ENCODE measurements at regions not wholly inside any gene's neighbourhood (a gene's known extent, or its start where the extent isn't known, plus 50 kb on each side); places are given as distances from the start of the nearest gene placed in this dataset.

DNA sequence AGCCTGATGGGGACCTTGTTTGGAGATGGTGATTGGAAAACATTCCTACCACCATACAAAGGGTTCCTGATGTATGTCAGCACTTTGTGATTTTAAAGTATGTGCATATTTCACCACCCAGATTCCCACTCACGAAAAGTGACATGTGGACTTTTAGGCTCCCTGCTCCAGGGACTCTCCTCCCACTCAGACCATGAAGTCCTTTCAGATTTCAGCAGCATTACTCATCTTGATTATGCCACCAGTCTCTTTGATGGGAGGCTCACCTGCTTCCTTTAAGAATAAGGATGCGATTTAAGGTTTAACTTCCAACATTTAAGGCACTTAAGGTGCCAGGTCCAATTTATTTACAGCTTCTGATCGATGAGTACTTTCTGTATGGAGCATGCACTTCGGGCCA, 204.4 kb downstream of the PPARGC1A start:
- H3K4me1 ChIP-seq (ENCODE audit: control insufficient read depth, extremely low read depth, insufficient read depth, low read length) = no peaks in the 10 kb centered on the region
- H2AFZ ChIP-seq (ENCODE audit: low read length) = no peak overlapping the region
- DNase-seq (ENCODE audit: low read depth in 2 of 2) = no peak
- no peak overlapping the region for H3K9ac ChIP-seq (ENCODE audit: insufficient read depth, low read length)
- no peaks in the 10 kb centered on the region for H3K27me3 ChIP-seq (ENCODE audit: control insufficient read depth, insufficient read depth, low read length)
- H3K4me2 ChIP-seq (ENCODE audit: extremely low read depth, insufficient read depth, low read length) = no peak overlapping the region
- H3K79me2 ChIP-seq (ENCODE audit: control insufficient read depth, insufficient read depth, low read length) = no peaks in the 10 kb centered on the region
- no peaks in the 10 kb centered on the region for H3K9me3 ChIP-seq (ENCODE audit: control insufficient read depth, insufficient read depth, low read depth, low read length)
- TF ChIP-seq EZH2 (IDR thresholded peaks at IDR 0.05; ENCODE audit: low read length, missing control alignments) = no peak
- TF ChIP-seq, protein P1, sequence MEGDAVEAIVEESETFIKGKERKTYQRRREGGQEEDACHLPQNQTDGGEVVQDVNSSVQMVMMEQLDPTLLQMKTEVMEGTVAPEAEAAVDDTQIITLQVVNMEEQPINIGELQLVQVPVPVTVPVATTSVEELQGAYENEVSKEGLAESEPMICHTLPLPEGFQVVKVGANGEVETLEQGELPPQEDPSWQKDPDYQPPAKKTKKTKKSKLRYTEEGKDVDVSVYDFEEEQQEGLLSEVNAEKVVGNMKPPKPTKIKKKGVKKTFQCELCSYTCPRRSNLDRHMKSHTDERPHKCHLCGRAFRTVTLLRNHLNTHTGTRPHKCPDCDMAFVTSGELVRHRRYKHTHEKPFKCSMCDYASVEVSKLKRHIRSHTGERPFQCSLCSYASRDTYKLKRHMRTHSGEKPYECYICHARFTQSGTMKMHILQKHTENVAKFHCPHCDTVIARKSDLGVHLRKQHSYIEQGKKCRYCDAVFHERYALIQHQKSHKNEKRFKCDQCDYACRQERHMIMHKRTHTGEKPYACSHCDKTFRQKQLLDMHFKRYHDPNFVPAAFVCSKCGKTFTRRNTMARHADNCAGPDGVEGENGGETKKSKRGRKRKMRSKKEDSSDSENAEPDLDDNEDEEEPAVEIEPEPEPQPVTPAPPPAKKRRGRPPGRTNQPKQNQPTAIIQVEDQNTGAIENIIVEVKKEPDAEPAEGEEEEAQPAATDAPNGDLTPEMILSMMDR (conservative IDR thresholded peaks at IDR 0.05 in 1 of 2, IDR thresholded peaks at IDR 0.05 in 1 of 2; ENCODE audit: low read depth in 1 of 2, low read length in 2 of 2) = no peak
- H4K20me1 ChIP-seq (ENCODE audit: control insufficient read depth, extremely low read depth, insufficient read depth, low read length) = no peaks in the 10 kb centered on the region
- H3K27ac ChIP-seq (ENCODE audit: insufficient read depth, low read length) = no peak overlapping the region
- no peaks in the 10 kb centered on the region for H3K36me3 ChIP-seq (ENCODE audit: control insufficient read depth, insufficient read depth, low read length)
- H3K4me3 ChIP-seq (replicated peaks in 1 of 4; ENCODE audit: control extremely low read depth in 1 of 4, insufficient read depth in 1 of 4, low read depth in 3 of 4, low read length in 4 of 4) = no peak overlapping the region

- Histone ChIP-seq H3K4me2 (ENCODE audit: extremely low read depth, insufficient read depth, low read length) (no peak overlapping the region), H4K20me1 (ENCODE audit: control insufficient read depth, extremely low read depth, insufficient read depth, low read length) (no peaks in the 10 kb centered on the region), H3K27me3 (ENCODE audit: control insufficient read depth, insufficient read depth, low read length) (no peaks in the 10 kb centered on the region), H3K79me2 (ENCODE audit: control insufficient read depth, insufficient read depth, low read length) (no peaks in the 10 kb centered on the region), H3K9ac (ENCODE audit: insufficient read depth, low read length) (no peak overlapping the region), H3K4me3 (replicated peaks in 1 of 4; ENCODE audit: control extremely low read depth in 1 of 4, insufficient read depth in 1 of 4, low read depth in 3 of 4, low read length in 4 of 4) (no peak overlapping the region), H3K4me1 (ENCODE audit: control insufficient read depth, extremely low read depth, insufficient read depth, low read length) (no peaks in the 10 kb centered on the region), H3K9me3 (ENCODE audit: control insufficient read depth, insufficient read depth, low read depth, low read length) (no peaks in the 10 kb centered on the region), H3K27ac (ENCODE audit: insufficient read depth, low read length) (no peak overlapping the region), H3K36me3 (ENCODE audit: control insufficient read depth, insufficient read depth, low read length) (no peaks in the 10 kb centered on the region), H2AFZ (ENCODE audit: low read length) (no peak overlapping the region)
- DNase-seq (ENCODE audit: low read depth in 2 of 2) = peak; percentile 45 to 63
- TF ChIP-seq, protein P1 (conservative IDR thresholded peaks at IDR 0.05 in 1 of 2, IDR thresholded peaks at IDR 0.05 in 1 of 2; ENCODE audit: low read depth in 1 of 2, low read length in 2 of 2) = no peak
- TF ChIP-seq EZH2 (IDR thresholded peaks at IDR 0.05; ENCODE audit: low read length, missing control alignments) = no peak
Measured at GRCh38 chr4:23680671-23681518, 209.0 kb downstream of the PPARGC1A start.

DNA sequence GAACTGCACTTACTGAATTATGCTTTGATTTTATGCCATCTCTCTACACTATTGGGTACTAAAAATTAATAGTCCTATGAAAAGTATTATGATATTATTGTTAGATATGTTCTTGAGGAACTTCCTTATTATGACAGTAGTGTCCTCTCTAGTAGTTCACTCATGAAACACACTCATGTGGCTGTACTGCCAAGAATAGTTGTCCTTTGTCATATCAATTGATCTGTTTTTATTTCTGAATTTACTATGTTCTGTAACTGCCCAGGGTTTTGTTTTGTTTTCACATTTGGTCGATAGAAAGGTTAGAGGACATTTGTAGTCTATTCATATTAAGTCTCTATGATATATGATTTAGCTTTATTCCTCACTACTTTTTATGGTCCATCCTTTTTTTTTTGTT, 215.2 kb downstream of the PPARGC1A start:
- TF ChIP-seq EZH2 (IDR thresholded peaks at IDR 0.05; ENCODE audit: low read length, missing control alignments) = no peak
- TF ChIP-seq, protein P1 (conservative IDR thresholded peaks at IDR 0.05 in 1 of 2, IDR thresholded peaks at IDR 0.05 in 1 of 2; ENCODE audit: low read depth in 1 of 2, low read length in 2 of 2) = no peak
- no peak overlapping the region for H3K4me2 ChIP-seq (ENCODE audit: extremely low read depth, insufficient read depth, low read length)
- no peaks in the 10 kb centered on the region for H3K79me2 ChIP-seq (ENCODE audit: control insufficient read depth, insufficient read depth, low read length)
- H3K4me3 ChIP-seq (replicated peaks in 1 of 4; ENCODE audit: control extremely low read depth in 1 of 4, insufficient read depth in 1 of 4, low read depth in 3 of 4, low read length in 4 of 4) = no peak overlapping the region
- H4K20me1 ChIP-seq (ENCODE audit: control insufficient read depth, extremely low read depth, insufficient read depth, low read length) = no peaks in the 10 kb centered on the region
- H3K9me3 ChIP-seq (ENCODE audit: control insufficient read depth, insufficient read depth, low read depth, low read length) = no peaks in the 10 kb centered on the region
- H3K9ac ChIP-seq (ENCODE audit: insufficient read depth, low read length) = no peak overlapping the region
- no peak overlapping the region for H3K27ac ChIP-seq (ENCODE audit: insufficient read depth, low read length)
- no peaks in the 10 kb centered on the region for H3K27me3 ChIP-seq (ENCODE audit: control insufficient read depth, insufficient read depth, low read length)
- no peak for DNase-seq (ENCODE audit: low read depth in 2 of 2)
- H3K4me1 ChIP-seq (ENCODE audit: control insufficient read depth, extremely low read depth, insufficient read depth, low read length) = no peaks in the 10 kb centered on the region
- no peaks in the 10 kb centered on the region for H3K36me3 ChIP-seq (ENCODE audit: control insufficient read depth, insufficient read depth, low read length)
- H2AFZ ChIP-seq (ENCODE audit: low read length) = no peak overlapping the region

Measured in fibroblast of lung (primary cell).